ENCODE measurements at regions not wholly inside any gene's neighbourhood (a gene's known extent, or its start where the extent isn't known, plus 50 kb on each side); places are given as distances from the start of the nearest gene placed in this dataset.
"Not testable (repeated sequence)": the region's sequence is repeated elsewhere in the genome, so short reads cannot be mapped to it uniquely, and the experiment has no call there.

- TF ChIP-seq POLR2A (IDR thresholded peaks at IDR 0.05) (no peak), CTCF (IDR thresholded peaks at IDR 0.05) (no peak)
- H3K4me3 ChIP-seq = no peak overlapping the region
- H3K9me3 ChIP-seq = no peaks in the 10 kb centered on the region
- H3K4me1 ChIP-seq = no peaks in the 10 kb centered on the region
- no peaks in the 10 kb centered on the region for H3K36me3 ChIP-seq (ENCODE audit: low read depth, missing control alignments)
- DNase-seq = no peak
- whole genome bisulfite sequencing, 2 donors = 76 to 93% methylated on average over 2 of the region's 2 CpGs
- no peak overlapping the region for H3K27ac ChIP-seq
- intact Hi-C loops (cut with DNase I; ENCODE audit: low total_unique reads) = no loop called here
- no peaks in the 10 kb centered on the region for H3K27me3 ChIP-seq
Observed at GRCh38 chr18:39318462-39318861, 1752.9 kb upstream of the CELF4 start.

- DNase-seq = no peak
- Histone ChIP-seq H3K4me3 (no peak overlapping the region), H3K27ac (no peak overlapping the region), H3K4me1 (no peaks in the 10 kb centered on the region), H3K27me3 (no peaks in the 10 kb centered on the region), H3K36me3 (ENCODE audit: low read depth, missing control alignments) (no peaks in the 10 kb centered on the region), H3K9me3 (no peaks in the 10 kb centered on the region)
- intact Hi-C loops (cut with DNase I; ENCODE audit: low total_unique reads) = no loop called here
- TF ChIP-seq POLR2A (IDR thresholded peaks at IDR 0.05) (no peak), CTCF (IDR thresholded peaks at IDR 0.05) (no peak)
- 86 to 91% methylated on average over 3 of the region's 3 CpGs for WGBS, 2 donors
Observed at GRCh38 chr18:39318008-39318407, 1752.4 kb upstream of the CELF4 start.

DNA sequence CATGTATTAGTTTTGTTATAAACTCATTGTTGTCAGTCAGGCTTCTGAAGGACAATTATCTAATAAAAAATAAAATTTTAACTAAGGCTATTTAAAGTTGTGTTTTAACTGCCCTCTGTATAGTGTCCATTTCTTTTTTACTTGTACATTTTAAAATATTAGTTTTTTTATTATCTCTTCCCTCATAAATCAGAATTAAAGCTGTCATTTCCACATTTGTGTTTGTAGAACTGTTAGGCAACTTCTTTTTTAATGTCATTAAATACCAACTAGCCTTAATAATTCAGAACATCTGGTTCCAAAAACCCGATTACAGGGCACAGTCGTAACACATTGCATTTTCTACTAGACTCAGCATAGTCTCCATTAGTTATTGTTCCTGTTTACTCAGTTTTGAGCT, 1749.0 kb upstream of the CELF4 start:
- Histone ChIP-seq H3K4me3 (no peak overlapping the region), H3K27ac (no peak overlapping the region), H3K4me1 (no peaks in the 10 kb centered on the region), H3K36me3 (ENCODE audit: low read depth, missing control alignments) (no peaks in the 10 kb centered on the region), H3K9me3 (no peaks in the 10 kb centered on the region), H3K27me3 (no peaks in the 10 kb centered on the region)
- intact Hi-C loops (cut with DNase I; ENCODE audit: low total_unique reads) = no loop called here
- 60 to 74% methylated on average over 2 of the region's 2 CpGs for WGBS, 2 donors
- DNase-seq = no peak
- TF ChIP-seq POLR2A (IDR thresholded peaks at IDR 0.05) (no peak), CTCF (IDR thresholded peaks at IDR 0.05) (no peak)

DNA sequence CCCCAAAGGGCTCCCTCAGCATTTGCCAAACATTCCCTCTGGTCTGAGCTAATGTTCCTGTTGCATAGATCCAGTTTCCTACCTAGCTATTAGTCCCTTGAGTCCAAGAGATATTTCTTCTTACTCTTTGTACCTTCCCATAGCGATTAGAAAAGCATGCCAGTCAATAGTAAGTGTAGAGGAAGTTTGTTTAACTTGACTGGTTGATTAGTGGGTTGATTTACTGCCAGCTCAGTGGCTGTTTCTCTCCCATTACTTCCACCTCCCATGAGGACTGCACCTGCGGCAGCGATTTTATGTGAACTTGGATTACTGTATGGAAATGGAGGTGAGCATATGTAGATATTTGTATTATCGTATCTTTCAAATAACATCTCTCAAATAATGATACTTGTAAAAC, 1748.4 kb upstream of the CELF4 start:
- no peak for DNase-seq
- H3K27ac ChIP-seq = no peak overlapping the region
- no peaks in the 10 kb centered on the region for H3K4me1 ChIP-seq
- H3K36me3 ChIP-seq (ENCODE audit: low read depth, missing control alignments) = no peaks in the 10 kb centered on the region
- H3K27me3 ChIP-seq = no peaks in the 10 kb centered on the region
- intact Hi-C loops (cut with DNase I; ENCODE audit: low total_unique reads) = no loop called here
- TF ChIP-seq POLR2A (IDR thresholded peaks at IDR 0.05) (no peak), CTCF (IDR thresholded peaks at IDR 0.05) (no peak)
- no peak overlapping the region for H3K4me3 ChIP-seq
- WGBS, 2 donors = 72 to 81% methylated on average over 4 of the region's 4 CpGs
- no peaks in the 10 kb centered on the region for H3K9me3 ChIP-seq

- 79 to 87% methylated on average over 7 of the region's 7 CpGs for WGBS, 2 donors
- Histone ChIP-seq H3K4me3 (no peak overlapping the region), H3K27me3 (no peaks in the 10 kb centered on the region), H3K9me3 (no peaks in the 10 kb centered on the region), H3K4me1 (no peaks in the 10 kb centered on the region), H3K36me3 (ENCODE audit: low read depth, missing control alignments) (no peaks in the 10 kb centered on the region), H3K27ac (no peak overlapping the region)
- intact Hi-C loops (cut with DNase I; ENCODE audit: low total_unique reads) = no loop called here
- no peak for DNase-seq
- TF ChIP-seq POLR2A (IDR thresholded peaks at IDR 0.05) (no peak), CTCF (IDR thresholded peaks at IDR 0.05) (no peak)
Observed at GRCh38 chr18:39311111-39311712, 1745.6 kb upstream of the CELF4 start.

DNA sequence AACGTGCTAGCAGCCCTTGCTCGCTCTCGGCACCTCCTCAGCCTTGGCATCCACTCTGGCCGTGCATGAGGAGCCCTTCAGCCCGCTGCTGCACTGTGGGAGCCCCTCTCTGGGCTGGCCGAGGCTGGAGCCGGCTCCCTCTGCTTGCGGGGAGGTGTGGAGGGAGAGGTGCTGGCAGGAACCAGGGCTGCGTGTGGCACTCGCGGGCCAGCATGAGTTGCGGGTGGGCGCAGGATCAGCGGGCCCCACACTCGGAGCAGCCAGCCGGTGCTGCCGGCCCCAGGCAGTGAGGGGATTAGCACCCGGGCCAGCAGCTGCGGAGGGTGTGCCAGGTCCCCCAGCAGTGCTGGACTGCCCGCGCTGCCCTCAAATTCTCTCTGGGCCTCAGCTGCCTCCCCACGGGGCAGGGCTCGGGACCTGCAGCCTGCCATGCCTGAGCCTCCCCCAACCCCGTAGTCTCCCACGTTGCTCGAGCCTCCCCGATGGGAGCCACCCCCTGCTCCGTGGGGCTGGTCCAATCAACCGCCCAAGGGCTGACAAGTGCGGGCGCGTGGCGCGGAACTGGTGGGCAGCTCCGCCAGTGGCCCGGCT, 1743.4 kb upstream of the CELF4 start:
- intact Hi-C loops (cut with DNase I; ENCODE audit: low total_unique reads); H3K4me1 ChIP-seq; H3K27ac ChIP-seq; H3K27me3 ChIP-seq; H3K9me3 ChIP-seq; H3K36me3 ChIP-seq (ENCODE audit: low read depth, missing control alignments); DNase-seq: not testable (repeated sequence)
- WGBS, 2 donors = 72 to 85% methylated on average over 8 to 36 of the region's 36 CpGs
- peak overlapping the region in 1 of 2 donors; percentile 38 for H3K4me3 ChIP-seq

Measured in testis (tissue), 2 donors.